GM19238 (cell line): ENCODE measurements at regions not wholly inside any gene's neighbourhood (a gene's known extent, or its start where the extent isn't known, plus 50 kb on each side); places are given as distances from the start of the nearest gene placed in this dataset.
A peak's percentile ranks its signal among the peaks of the same experiment; 100 is the strongest.
"Not testable (repeated sequence)": the region's sequence is repeated elsewhere in the genome, so short reads cannot be mapped to it uniquely, and the experiment has no call there.

Source experiments
- DNase-seq: peaks from one replicate; pipeline ENCODE4 v3.0.0; 2011; ENCODE audit warnings: low spot score; ENCODE audit not compliant: insufficient read length

- no peak for DNase-seq
Measured at GRCh38 chr7:114083166-114084001, 164.6 kb upstream of the PPP1R3A start.

GRCh38 chr7:114082642-114083165 is 163.9 kb upstream of the PPP1R3A start:
- DNase-seq, result no peak

- no peak for DNase-seq
Measured at GRCh38 chr7:114081606-114082425, 163.0 kb upstream of the PPP1R3A start.

GRCh38 chr7:114077158-114077524 is 158.3 kb upstream of the PPP1R3A start:
- DNase-seq, result not testable (repeated sequence)

GRCh38 chr7:114076392-114077157 is 157.8 kb upstream of the PPP1R3A start:
- DNase-seq, result not testable (repeated sequence)

- no peak for DNase-seq
Measured at GRCh38 chr7:114073701-114074100, 154.9 kb upstream of the PPP1R3A start.

- no peak for DNase-seq
Measured at GRCh38 chr7:114070246-114070645, 151.4 kb upstream of the PPP1R3A start.

GRCh38 chr7:114062810-114063209 is 144.0 kb upstream of the PPP1R3A start:
- no peak for DNase-seq

- DNase-seq, result no peak
Measured at GRCh38 chr7:114051871-114052331, 133.1 kb upstream of the PPP1R3A start.

GRCh38 chr7:114050571-114050970 is 131.8 kb upstream of the PPP1R3A start:
- no peak for DNase-seq

- DNase-seq, result no peak
Measured at GRCh38 chr7:114048386-114049235, 129.8 kb upstream of the PPP1R3A start.

GRCh38 chr7:114047889-114048288 is 129.1 kb upstream of the PPP1R3A start:
- no peak for DNase-seq

- DNase-seq, result no peak
Measured at GRCh38 chr7:114033475-114033874, 114.7 kb upstream of the PPP1R3A start.

- peak; percentile 2 for DNase-seq
Measured at GRCh38 chr7:114026486-114027089, 107.8 kb upstream of the PPP1R3A start.

GRCh38 chr7:114021135-114021534 is 102.3 kb upstream of the PPP1R3A start:
- no peak for DNase-seq

GRCh38 chr7:114008696-114009095 is 89.9 kb upstream of the PPP1R3A start:
- DNase-seq, result no peak

GRCh38 chr7:114007386-114007785 is 88.6 kb upstream of the PPP1R3A start:
- no peak for DNase-seq

GRCh38 chr7:113998934-113999333 is 80.1 kb upstream of the PPP1R3A start:
- no peak for DNase-seq

GRCh38 chr7:113996405-113996804 is 77.6 kb upstream of the PPP1R3A start:
- no peak for DNase-seq

GRCh38 chr7:113986216-113986615 is 67.4 kb upstream of the PPP1R3A start:
- DNase-seq, result no peak
